HCT116 (cell line): ENCODE measurements at regions not wholly inside any gene's neighbourhood (a gene's known extent, or its start where the extent isn't known, plus 50 kb on each side); places are given as distances from the start of the nearest gene placed in this dataset.

Experiments
- CTCF ChIP-seq, 3 experiments: fragments of 200-600 bp in 1 of 3; sonication (generic) in 1 of 3; IDR thresholded peaks in 2 of 3; conservative IDR thresholded peaks in 1 of 3; 2 replicates each; pipeline ENCODE4 v1.5.1; 2012 to 2017; ENCODE audit warnings: low read depth in 2 of 3, low read length in 2 of 3, antibody characterized with exemption in 1 of 3, borderline replicate concordance in 1 of 3, control low read depth in 1 of 3, mild to moderate bottlenecking in 1 of 3, mixed read lengths in 1 of 3, mixed run types in 1 of 3, moderate library complexity in 1 of 3; ENCODE audit not compliant: insufficient read depth in 1 of 3
- EZH2 ChIP-seq: fragments of 200-600 bp; sonication (generic); IDR thresholded peaks from 2 replicates; pipeline ENCODE4 v1.6.1; 2017; ENCODE audit warnings: antibody characterized with exemption, mixed run types
- EZH2phosphoT487 ChIP-seq: fragments of 200-600 bp; IDR thresholded peaks from 2 replicates; pipeline ENCODE4 v1.6.1; 2018; ENCODE audit warnings: antibody characterized with exemption, borderline replicate concordance
- REST ChIP-seq: IDR thresholded peaks from 2 replicates; pipeline ENCODE4 v1.6.1; 2012; ENCODE audit warnings: low read depth

DNA sequence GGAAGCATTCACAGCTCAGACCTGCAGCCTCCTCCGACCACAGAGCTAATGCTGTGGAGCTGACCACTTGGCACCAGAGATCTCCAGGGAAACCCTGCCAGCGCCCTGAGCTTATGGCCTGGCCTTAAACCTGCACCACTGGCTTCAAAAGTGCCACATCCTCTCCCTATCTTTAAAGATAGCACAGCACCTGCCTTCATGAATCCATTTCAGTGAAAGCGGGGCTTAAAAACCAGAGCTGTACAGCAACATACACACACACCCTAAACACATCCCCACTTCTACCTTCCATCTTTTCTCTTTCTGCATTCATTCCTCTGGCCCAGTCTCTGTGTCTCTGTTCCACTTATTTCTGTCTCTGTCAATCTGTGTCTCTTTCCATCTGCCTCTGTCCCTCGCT lies 59.8 kb upstream of the CCDC167 start:
- TF ChIP-seq CTCF (IDR thresholded peaks at IDR 0.05 in 2 of 3, conservative IDR thresholded peaks at IDR 0.05 in 1 of 3; ENCODE audit: borderline replicate concordance in 1 of 3, insufficient read depth in 1 of 3, low read depth in 2 of 3, low read length in 2 of 3) (no peak), EZH2 (no peak), REST (no peak), EZH2phosphoT487 (no peak)
